ENCODE measurements at regions not wholly inside any gene's neighbourhood (a gene's known extent, or its start where the extent isn't known, plus 50 kb on each side); places are given as distances from the start of the nearest gene placed in this dataset.
"Not testable (repeated sequence)": the region's sequence is repeated elsewhere in the genome, so short reads cannot be mapped to it uniquely, and the experiment has no call there.

DNA sequence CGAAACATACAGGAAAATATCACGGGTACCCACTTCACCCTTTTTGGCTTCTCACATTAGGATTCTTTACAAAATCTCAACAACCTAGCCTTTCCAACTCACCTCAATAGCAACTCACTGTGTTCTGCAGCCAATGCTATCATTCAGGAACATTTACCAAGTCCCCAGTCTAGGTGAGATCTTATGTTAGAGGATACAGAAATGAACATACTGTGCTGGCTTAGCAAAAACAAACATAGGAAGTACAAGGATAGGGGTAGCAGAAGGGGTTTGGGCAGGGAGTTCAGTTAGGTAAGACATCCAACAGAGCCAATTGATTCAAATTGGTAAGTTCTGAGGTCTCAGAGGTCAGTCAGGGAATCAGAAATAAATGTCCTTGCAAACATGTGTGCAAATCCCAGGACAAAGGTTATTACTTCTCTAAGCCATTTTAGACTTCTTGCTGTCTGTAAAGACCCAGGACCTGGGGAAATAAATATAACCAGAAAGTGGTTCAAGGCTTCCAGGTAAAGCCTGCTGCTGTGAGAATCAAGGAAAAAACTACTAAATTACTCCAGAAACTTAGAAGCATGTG, 556.3 kb upstream of the CHAC2 start:
- H3K36me3 ChIP-seq (ENCODE audit: control insufficient read depth, insufficient read depth, low read length) = no peaks in the 10 kb centered on the region
- DNase-seq = no peak
- H3K4me3 ChIP-seq (ENCODE audit: low read length) = no peak overlapping the region
- H3K4me1 ChIP-seq (ENCODE audit: control insufficient read depth, insufficient read depth, low read length) = peaks cover 10% of the 10 kb centered on the region
- no peak overlapping the region for H3K27ac ChIP-seq (ENCODE audit: low read length)
- no CpG with 5 or more reads among the region's 2 CpGs for WGBS (ENCODE audit: insufficient coverage, low lambda C conversion rate)
- no peaks in the 10 kb centered on the region for H3K9me3 ChIP-seq (ENCODE audit: control insufficient read depth, low read depth, low read length)
- no peaks in the 10 kb centered on the region for H3K27me3 ChIP-seq (ENCODE audit: control insufficient read depth, insufficient read depth, low read length)

DNA sequence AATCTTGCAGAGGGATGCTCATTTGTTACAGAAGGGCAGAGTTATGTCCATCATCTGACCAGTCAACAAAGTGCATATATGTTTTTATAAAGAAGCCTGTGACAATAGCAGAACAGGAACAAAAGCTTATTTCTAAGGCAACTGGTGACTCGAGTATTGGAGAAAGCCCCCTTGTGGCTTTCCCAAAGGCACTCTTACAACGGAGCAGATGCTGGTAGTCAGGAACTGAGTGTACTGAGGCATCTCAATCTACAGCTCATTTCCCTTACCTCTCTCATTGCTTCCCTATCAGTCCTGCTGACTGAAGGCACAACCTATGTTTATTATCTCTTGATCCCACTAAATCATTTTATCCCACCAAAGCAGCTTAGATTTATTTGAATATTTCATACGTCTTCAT, 557.1 kb upstream of the CHAC2 start:
- 100% methylated on average over 1 of the region's 3 CpGs for WGBS (ENCODE audit: insufficient coverage, low lambda C conversion rate)
- peaks cover 10% of the 10 kb centered on the region for H3K4me1 ChIP-seq (ENCODE audit: control insufficient read depth, insufficient read depth, low read length)
- H3K27me3 ChIP-seq (ENCODE audit: control insufficient read depth, insufficient read depth, low read length) = no peaks in the 10 kb centered on the region
- H3K36me3 ChIP-seq (ENCODE audit: control insufficient read depth, insufficient read depth, low read length) = no peaks in the 10 kb centered on the region
- DNase-seq = no peak
- H3K4me3 ChIP-seq (ENCODE audit: low read length) = no peak overlapping the region
- no peaks in the 10 kb centered on the region for H3K9me3 ChIP-seq (ENCODE audit: control insufficient read depth, low read depth, low read length)
- no peak overlapping the region for H3K27ac ChIP-seq (ENCODE audit: low read length)

DNA sequence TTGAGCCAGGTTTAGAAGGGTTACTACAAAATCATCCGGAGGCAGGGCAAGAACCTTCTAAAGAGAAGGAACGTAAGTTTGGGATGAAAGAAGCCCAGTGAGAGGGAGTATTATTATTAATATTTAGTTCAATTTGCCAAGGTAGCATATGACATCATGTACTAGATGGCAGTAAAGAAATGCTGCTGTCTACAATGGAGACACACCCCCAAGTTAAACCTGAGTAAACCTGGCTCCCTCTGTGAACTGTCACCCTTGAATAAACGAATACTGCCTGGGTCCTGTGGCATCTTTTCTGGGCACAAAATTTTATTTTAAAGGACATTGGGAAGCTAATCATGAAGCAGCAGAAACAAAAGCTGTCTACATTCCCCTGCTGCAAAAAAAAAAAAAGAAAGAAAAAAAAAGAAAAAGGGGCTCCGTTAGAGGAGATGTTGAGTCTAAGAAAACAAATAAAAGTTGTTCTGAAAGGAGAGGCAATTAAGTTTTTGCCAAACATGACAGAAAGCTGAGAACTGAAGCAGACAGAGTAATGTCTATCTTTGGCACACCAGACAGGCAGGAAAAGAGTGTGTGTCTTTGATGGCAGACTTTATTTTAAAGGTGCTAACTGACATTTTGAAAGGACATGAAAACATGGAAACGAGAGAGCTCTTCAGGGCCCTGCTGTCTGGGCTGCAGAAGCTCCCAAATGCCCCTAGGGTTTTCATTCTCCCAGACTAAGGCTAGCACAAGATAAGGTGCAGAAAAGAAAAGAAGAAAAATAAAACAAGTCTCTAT, 557.7 kb upstream of the CHAC2 start:
- DNase-seq = peak in 1 of 2 donors; percentile 6
- Histone ChIP-seq H3K27ac (ENCODE audit: low read length) (no peak overlapping the region), H3K9me3 (ENCODE audit: control insufficient read depth, low read depth, low read length) (no peaks in the 10 kb centered on the region), H3K27me3 (ENCODE audit: control insufficient read depth, insufficient read depth, low read length) (no peaks in the 10 kb centered on the region), H3K36me3 (ENCODE audit: control insufficient read depth, insufficient read depth, low read length) (no peaks in the 10 kb centered on the region), H3K4me1 (ENCODE audit: control insufficient read depth, insufficient read depth, low read length) (peaks cover 10% of the 10 kb centered on the region), H3K4me3 (ENCODE audit: low read length) (no peak overlapping the region)
- WGBS (ENCODE audit: insufficient coverage, low lambda C conversion rate) = 42% methylated on average over 2 of the region's 5 CpGs

GRCh38 chr2:53208815-53209214, 558.8 kb upstream of the CHAC2 start:
- Histone ChIP-seq H3K4me1 (ENCODE audit: control insufficient read depth, insufficient read depth, low read length) (peaks cover 10% of the 10 kb centered on the region), H3K36me3 (ENCODE audit: control insufficient read depth, insufficient read depth, low read length) (no peaks in the 10 kb centered on the region), H3K4me3 (ENCODE audit: low read length) (no peak overlapping the region), H3K27me3 (ENCODE audit: control insufficient read depth, insufficient read depth, low read length) (no peaks in the 10 kb centered on the region), H3K9me3 (ENCODE audit: control insufficient read depth, low read depth, low read length) (no peaks in the 10 kb centered on the region), H3K27ac (ENCODE audit: low read length) (no peak overlapping the region)
- no peak for DNase-seq
- 43% methylated on average over 3 of the region's 4 CpGs for WGBS (ENCODE audit: insufficient coverage, low lambda C conversion rate)

- H3K9me3 ChIP-seq (ENCODE audit: control insufficient read depth, low read depth, low read length); H3K27ac ChIP-seq (ENCODE audit: low read length); H3K4me3 ChIP-seq (ENCODE audit: low read length); H3K27me3 ChIP-seq (ENCODE audit: control insufficient read depth, insufficient read depth, low read length); H3K36me3 ChIP-seq (ENCODE audit: control insufficient read depth, insufficient read depth, low read length); DNase-seq; H3K4me1 ChIP-seq (ENCODE audit: control insufficient read depth, insufficient read depth, low read length): not testable (repeated sequence)
- WGBS (ENCODE audit: insufficient coverage, low lambda C conversion rate) = no CpG with 5 or more reads among the region's 1 CpG
These were observed 561.4 kb upstream of the CHAC2 start for GRCh38 chr2:53206226-53206625.

- DNase-seq = peak; percentile 80 to 82
- no peaks in the 10 kb centered on the region for H3K27me3 ChIP-seq (ENCODE audit: control insufficient read depth, insufficient read depth, low read length)
- H3K4me3 ChIP-seq (ENCODE audit: low read length) = no peak overlapping the region
- no peaks in the 10 kb centered on the region for H3K4me1 ChIP-seq (ENCODE audit: control insufficient read depth, insufficient read depth, low read length)
- H3K36me3 ChIP-seq (ENCODE audit: control insufficient read depth, insufficient read depth, low read length) = no peaks in the 10 kb centered on the region
- peak overlapping the region; percentile 19 for H3K27ac ChIP-seq (ENCODE audit: low read length)
- WGBS (ENCODE audit: insufficient coverage, low lambda C conversion rate) = 40% methylated on average over 1 of the region's 3 CpGs
- H3K9me3 ChIP-seq (ENCODE audit: control insufficient read depth, low read depth, low read length) = no peaks in the 10 kb centered on the region
These were observed 565.5 kb upstream of the CHAC2 start for GRCh38 chr2:53202063-53202462.

DNA sequence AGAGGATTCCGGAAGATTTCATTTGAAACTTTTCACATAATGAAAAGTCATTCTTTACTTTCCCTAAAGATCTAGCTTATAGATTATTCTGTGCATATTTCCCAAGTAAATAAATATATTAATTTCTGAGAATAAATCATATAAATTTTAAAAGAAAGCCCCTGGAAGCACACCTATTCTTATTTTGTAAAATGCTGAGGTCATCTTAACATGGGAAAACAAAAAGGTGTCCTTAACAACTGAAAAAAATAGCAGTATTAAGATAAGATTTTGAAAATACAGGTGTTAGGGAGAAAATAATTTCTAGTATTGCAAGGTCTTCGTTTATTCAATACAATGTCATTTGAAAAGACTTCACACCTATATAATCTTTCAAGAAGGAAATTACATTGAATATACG, 567.5 kb upstream of the CHAC2 start:
- Histone ChIP-seq H3K4me3 (ENCODE audit: low read length) (no peak overlapping the region), H3K9me3 (ENCODE audit: control insufficient read depth, low read depth, low read length) (no peaks in the 10 kb centered on the region), H3K27me3 (ENCODE audit: control insufficient read depth, insufficient read depth, low read length) (no peaks in the 10 kb centered on the region), H3K36me3 (ENCODE audit: control insufficient read depth, insufficient read depth, low read length) (no peaks in the 10 kb centered on the region), H3K27ac (ENCODE audit: low read length) (no peak overlapping the region), H3K4me1 (ENCODE audit: control insufficient read depth, insufficient read depth, low read length) (no peaks in the 10 kb centered on the region)
- DNase-seq = no peak
- WGBS (ENCODE audit: insufficient coverage, low lambda C conversion rate) = 100% methylated on average over 3 of the region's 3 CpGs

GRCh38 chr2:53188851-53189510, 578.6 kb upstream of the CHAC2 start:
- no peak overlapping the region for H3K27ac ChIP-seq (ENCODE audit: low read length)
- no peak for DNase-seq
- no peak overlapping the region for H3K4me3 ChIP-seq (ENCODE audit: low read length)
- WGBS (ENCODE audit: insufficient coverage, low lambda C conversion rate) = no CpG with 5 or more reads among the region's 7 CpGs
- no peaks in the 10 kb centered on the region for H3K27me3 ChIP-seq (ENCODE audit: control insufficient read depth, insufficient read depth, low read length)
- no peaks in the 10 kb centered on the region for H3K9me3 ChIP-seq (ENCODE audit: control insufficient read depth, low read depth, low read length)
- H3K36me3 ChIP-seq (ENCODE audit: control insufficient read depth, insufficient read depth, low read length) = no peaks in the 10 kb centered on the region
- no peaks in the 10 kb centered on the region for H3K4me1 ChIP-seq (ENCODE audit: control insufficient read depth, insufficient read depth, low read length)

DNA sequence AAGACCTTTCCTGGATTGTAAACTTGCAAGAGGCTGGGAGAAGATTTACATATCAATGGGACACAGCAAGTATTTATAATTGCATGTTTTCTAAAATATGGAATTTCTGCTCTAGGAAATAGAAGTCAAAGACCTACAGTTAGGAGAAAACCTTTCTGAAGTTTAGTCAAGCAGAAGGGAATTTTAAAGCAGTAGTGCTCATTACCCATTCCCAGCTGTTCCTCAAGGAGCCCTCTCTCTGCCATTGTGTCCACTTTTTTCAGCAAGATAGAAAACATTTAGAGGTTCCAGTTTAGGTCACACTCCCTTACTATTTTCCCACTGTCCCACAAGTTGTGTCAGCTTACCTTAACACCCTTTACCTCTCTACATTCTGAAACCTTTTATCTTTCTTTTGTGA, 584.0 kb upstream of the CHAC2 start:
- DNase-seq = no peak
- H3K36me3 ChIP-seq (ENCODE audit: control insufficient read depth, insufficient read depth, low read length) = no peaks in the 10 kb centered on the region

GRCh38 chr2:53182601-53183000, 585.0 kb upstream of the CHAC2 start:
- Histone ChIP-seq H3K4me3 (ENCODE audit: low read length) (no peak overlapping the region), H3K36me3 (ENCODE audit: control insufficient read depth, insufficient read depth, low read length) (no peaks in the 10 kb centered on the region), H3K9me3 (ENCODE audit: control insufficient read depth, low read depth, low read length) (no peaks in the 10 kb centered on the region), H3K27ac (ENCODE audit: low read length) (peak overlapping the region; percentile 37), H3K4me1 (ENCODE audit: control insufficient read depth, insufficient read depth, low read length) (peaks cover 12% of the 10 kb centered on the region), H3K27me3 (ENCODE audit: control insufficient read depth, insufficient read depth, low read length) (no peaks in the 10 kb centered on the region)
- WGBS (ENCODE audit: insufficient coverage, low lambda C conversion rate) = no CpG with 5 or more reads among the region's 5 CpGs
- peak; percentile 26 to 73 for DNase-seq

More for the DNA sequence above, 584.0 kb upstream of the CHAC2 start:
- no peak overlapping the region for H3K27ac ChIP-seq (ENCODE audit: low read length)
- H3K27me3 ChIP-seq (ENCODE audit: control insufficient read depth, insufficient read depth, low read length) = no peaks in the 10 kb centered on the region
- no peak overlapping the region for H3K4me3 ChIP-seq (ENCODE audit: low read length)
- H3K4me1 ChIP-seq (ENCODE audit: control insufficient read depth, insufficient read depth, low read length) = peaks cover 12% of the 10 kb centered on the region
- no peaks in the 10 kb centered on the region for H3K9me3 ChIP-seq (ENCODE audit: control insufficient read depth, low read depth, low read length)

Data from large intestine (tissue), 3 donors.